HUES6 (cell line): ENCODE measurements at regions not wholly inside any gene's neighbourhood (a gene's known extent, or its start where the extent isn't known, plus 50 kb on each side); places are given as distances from the start of the nearest gene placed in this dataset.
A peak's percentile ranks its signal among the peaks of the same experiment; 100 is the strongest.

Experiments used
- H3K27ac ChIP-seq: 2 replicates; pipeline ENCODE4 v1.7.0; 2013; ENCODE audit warnings: low read depth, mild to moderate bottlenecking, low read length, inconsistent platforms
- H3K27me3 ChIP-seq: 2 replicates; pipeline ENCODE4 v1.6.1; 2013; ENCODE audit warnings: low read length; ENCODE audit not compliant: control insufficient read depth, insufficient read depth
- H3K36me3 ChIP-seq: 2 replicates; pipeline ENCODE4 v1.6.1; 2013; ENCODE audit warnings: low read length; ENCODE audit not compliant: control insufficient read depth, insufficient read depth
- H3K4me1 ChIP-seq: 2 replicates; pipeline ENCODE4 v1.6.1; 2013; ENCODE audit warnings: low read length; ENCODE audit not compliant: control insufficient read depth, insufficient read depth
- H3K4me3 ChIP-seq: 2 replicates; pipeline ENCODE4 v1.5.1; 2013; ENCODE audit warnings: low read depth, low read length
- H3K9ac ChIP-seq: one replicate; pipeline ENCODE4 v1.6.1; 2013; ENCODE audit warnings: mild to moderate bottlenecking, low read length
- H3K9me3 ChIP-seq: 2 replicates; pipeline ENCODE4 v1.6.1; 2013; ENCODE audit warnings: low read depth, low read length; ENCODE audit not compliant: control insufficient read depth, insufficient read depth

- peaks cover 23% of the 10 kb centered on the region for H3K4me1 ChIP-seq
- no peaks in the 10 kb centered on the region for H3K27me3 ChIP-seq
- H3K9me3 ChIP-seq = no peaks in the 10 kb centered on the region
- H3K27ac ChIP-seq = peak overlapping the region; percentile 98; the same call in 1 of the 2 replicates
- H3K9ac ChIP-seq = peak overlapping the region; percentile 98
- H3K36me3 ChIP-seq = no peaks in the 10 kb centered on the region
- H3K4me3 ChIP-seq = peak overlapping the region; percentile 91; the same call in 1 of the 2 replicates
Observed at GRCh38 chr6:26206868-26207801, 119.9 kb downstream of the HFE start.

GRCh38 chr6:26211963-26212362, 124.7 kb downstream of the HFE start:
- H3K4me1 ChIP-seq = peaks cover 5% of the 10 kb centered on the region
- no peak overlapping the region for H3K27ac ChIP-seq
- H3K4me3 ChIP-seq = no peak overlapping the region
- H3K9me3 ChIP-seq = no peaks in the 10 kb centered on the region
- no peaks in the 10 kb centered on the region for H3K27me3 ChIP-seq
- H3K36me3 ChIP-seq = no peaks in the 10 kb centered on the region
- H3K9ac ChIP-seq = no peak overlapping the region

- H3K4me1 ChIP-seq = no peaks in the 10 kb centered on the region
- no peaks in the 10 kb centered on the region for H3K36me3 ChIP-seq
- H3K27me3 ChIP-seq = no peaks in the 10 kb centered on the region
- H3K9me3 ChIP-seq = no peaks in the 10 kb centered on the region
- no peak overlapping the region for H3K9ac ChIP-seq
- H3K4me3 ChIP-seq = no peak overlapping the region
- H3K27ac ChIP-seq = no peak overlapping the region
Observed at GRCh38 chr6:26213334-26214075, 126.3 kb downstream of the HFE start.

- Histone ChIP-seq H3K9ac (peak overlapping the region; percentile 83), H3K36me3 (no peaks in the 10 kb centered on the region), H3K4me3 (peak overlapping the region; percentile 61), H3K27me3 (no peaks in the 10 kb centered on the region), H3K27ac (peak overlapping the region; percentile 62; the same call in 1 of the 2 replicates), H3K4me1 (peaks cover 6% of the 10 kb centered on the region; the same call in 1 of the 2 replicates), H3K9me3 (no peaks in the 10 kb centered on the region)
Observed at GRCh38 chr6:26214803-26215584, 127.8 kb downstream of the HFE start.

- H3K27ac ChIP-seq = peak overlapping the region; percentile 62; the same call in 1 of the 2 replicates
- H3K4me1 ChIP-seq = peaks cover 14% of the 10 kb centered on the region; the same call in 1 of the 2 replicates
- peak overlapping the region; percentile 83 for H3K9ac ChIP-seq
- H3K27me3 ChIP-seq = no peaks in the 10 kb centered on the region
- H3K4me3 ChIP-seq = peak overlapping the region; percentile 61
- no peaks in the 10 kb centered on the region for H3K36me3 ChIP-seq
- no peaks in the 10 kb centered on the region for H3K9me3 ChIP-seq
Observed at GRCh38 chr6:26215585-26216358, 128.5 kb downstream of the HFE start.

- H3K9me3 ChIP-seq = no peaks in the 10 kb centered on the region
- H3K27ac ChIP-seq = peak overlapping the region; percentile 93; the same call in 1 of the 2 replicates
- no peaks in the 10 kb centered on the region for H3K36me3 ChIP-seq
- H3K9ac ChIP-seq = peak overlapping the region; percentile 96
- peak overlapping the region; percentile 61 for H3K4me3 ChIP-seq
- H3K27me3 ChIP-seq = no peaks in the 10 kb centered on the region
- H3K4me1 ChIP-seq = peaks cover 15% of the 10 kb centered on the region; the same call in 1 of the 2 replicates
Observed at GRCh38 chr6:26216359-26216885, 129.2 kb downstream of the HFE start.

- Histone ChIP-seq H3K9me3 (no peaks in the 10 kb centered on the region), H3K36me3 (no peaks in the 10 kb centered on the region), H3K27ac (peak overlapping the region; percentile 93), H3K4me3 (peak overlapping the region; percentile 61), H3K27me3 (no peaks in the 10 kb centered on the region), H3K4me1 (peaks cover 15% of the 10 kb centered on the region; the same call in 1 of the 2 replicates), H3K9ac (peak overlapping the region; percentile 96)
Observed at GRCh38 chr6:26216886-26217713, 129.9 kb downstream of the HFE start.

GRCh38 chr6:26217714-26218075, 130.5 kb downstream of the HFE start:
- Histone ChIP-seq H3K4me1 (peaks cover 18% of the 10 kb centered on the region; the same call in 1 of the 2 replicates), H3K27me3 (no peaks in the 10 kb centered on the region), H3K9ac (peak overlapping the region; percentile 96), H3K9me3 (no peaks in the 10 kb centered on the region), H3K4me3 (peak overlapping the region; percentile 61), H3K36me3 (no peaks in the 10 kb centered on the region), H3K27ac (peak overlapping the region; percentile 93)

- H3K4me3 ChIP-seq = no peak overlapping the region
- peaks cover 22% of the 10 kb centered on the region for H3K4me1 ChIP-seq
- H3K9ac ChIP-seq = peak overlapping the region; percentile 62
- H3K9me3 ChIP-seq = no peaks in the 10 kb centered on the region
- H3K27ac ChIP-seq = peak overlapping the region; percentile 93
- H3K36me3 ChIP-seq = no peaks in the 10 kb centered on the region
- H3K27me3 ChIP-seq = no peaks in the 10 kb centered on the region
Observed at GRCh38 chr6:26218824-26219223, 131.6 kb downstream of the HFE start.
